Kidney epithelial cell (primary cell): ENCODE measurements at regions not wholly inside any gene's neighbourhood (a gene's known extent, or its start where the extent isn't known, plus 50 kb on each side); places are given as distances from the start of the nearest gene placed in this dataset.

Experiments
- DNase-seq: peaks from one replicate; pipeline ENCODE4 v3.0.0-alpha.2; 2010; ENCODE audit warnings: low read depth
- H3K27me3 ChIP-seq: 2 replicates; pipeline ENCODE4 v1.6.0; 2011; ENCODE audit warnings: low read length; ENCODE audit not compliant: control insufficient read depth, insufficient read depth
- H3K36me3 ChIP-seq: 2 replicates; pipeline ENCODE4 v1.5.1; 2011; ENCODE audit warnings: low read length; ENCODE audit not compliant: control insufficient read depth, insufficient read depth
- H3K4me3 ChIP-seq: 2 replicates; pipeline ENCODE4 v1.5.1; 2011; ENCODE audit warnings: low read depth, mild to moderate bottlenecking, control low read depth, low read length
- TF ChIP-seq, protein P1 (sequence below): IDR thresholded peaks from 2 replicates; pipeline ENCODE4 v1.5.1; 2011; ENCODE audit warnings: mild to moderate bottlenecking, moderate library complexity, low read length, control low read depth, inconsistent platforms; ENCODE audit not compliant: insufficient read depth, poor library complexity, severe bottlenecking

DNA sequence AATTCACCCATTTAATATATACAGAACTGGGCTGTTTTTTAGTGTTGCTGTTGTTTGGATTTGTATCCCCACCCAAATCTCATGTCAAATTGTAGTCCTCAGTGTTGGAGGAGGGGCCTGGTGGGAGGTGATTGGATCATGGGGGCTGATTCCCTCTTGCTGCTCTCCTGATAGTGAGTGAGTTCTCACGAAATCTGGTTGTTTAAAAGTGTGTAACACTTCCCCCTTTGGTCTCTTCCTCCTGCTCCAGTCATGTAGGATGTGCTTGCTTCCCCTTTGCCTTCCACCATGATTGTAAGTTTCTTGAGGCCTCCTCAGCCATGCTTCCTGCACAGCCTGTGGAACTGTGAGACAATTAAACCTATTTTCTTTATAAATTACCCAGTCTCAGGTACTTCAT is 141.6 kb upstream of the AADAT start:
- TF ChIP-seq, protein P1, sequence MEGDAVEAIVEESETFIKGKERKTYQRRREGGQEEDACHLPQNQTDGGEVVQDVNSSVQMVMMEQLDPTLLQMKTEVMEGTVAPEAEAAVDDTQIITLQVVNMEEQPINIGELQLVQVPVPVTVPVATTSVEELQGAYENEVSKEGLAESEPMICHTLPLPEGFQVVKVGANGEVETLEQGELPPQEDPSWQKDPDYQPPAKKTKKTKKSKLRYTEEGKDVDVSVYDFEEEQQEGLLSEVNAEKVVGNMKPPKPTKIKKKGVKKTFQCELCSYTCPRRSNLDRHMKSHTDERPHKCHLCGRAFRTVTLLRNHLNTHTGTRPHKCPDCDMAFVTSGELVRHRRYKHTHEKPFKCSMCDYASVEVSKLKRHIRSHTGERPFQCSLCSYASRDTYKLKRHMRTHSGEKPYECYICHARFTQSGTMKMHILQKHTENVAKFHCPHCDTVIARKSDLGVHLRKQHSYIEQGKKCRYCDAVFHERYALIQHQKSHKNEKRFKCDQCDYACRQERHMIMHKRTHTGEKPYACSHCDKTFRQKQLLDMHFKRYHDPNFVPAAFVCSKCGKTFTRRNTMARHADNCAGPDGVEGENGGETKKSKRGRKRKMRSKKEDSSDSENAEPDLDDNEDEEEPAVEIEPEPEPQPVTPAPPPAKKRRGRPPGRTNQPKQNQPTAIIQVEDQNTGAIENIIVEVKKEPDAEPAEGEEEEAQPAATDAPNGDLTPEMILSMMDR = no peak
- no peak for DNase-seq
- Histone ChIP-seq H3K4me3 (no peak overlapping the region), H3K36me3 (no peaks in the 10 kb centered on the region), H3K27me3 (no peaks in the 10 kb centered on the region)

DNA sequence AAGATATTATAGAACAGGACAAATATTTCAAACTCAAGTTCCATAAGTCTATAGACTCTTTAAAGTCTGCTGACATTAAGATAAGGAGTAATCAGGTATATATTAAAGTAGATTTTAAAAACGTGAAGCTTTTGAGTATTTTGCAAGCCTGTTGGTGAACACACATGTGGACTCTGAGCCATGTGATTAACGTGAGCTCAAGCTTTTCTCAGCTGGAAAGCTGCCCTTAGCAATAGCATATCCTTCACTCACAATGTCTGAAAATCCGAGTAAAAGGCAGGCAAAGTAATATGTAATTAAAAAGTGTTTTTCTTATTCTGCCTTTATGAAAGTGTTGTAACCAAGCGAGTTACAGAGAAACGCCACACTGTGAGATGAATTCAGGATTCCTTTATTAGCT is 140.5 kb upstream of the AADAT start:
- Histone ChIP-seq H3K4me3 (no peak overlapping the region), H3K36me3 (no peaks in the 10 kb centered on the region), H3K27me3 (no peaks in the 10 kb centered on the region)
- DNase-seq = no peak
- TF ChIP-seq, protein P1 = no peak

DNA sequence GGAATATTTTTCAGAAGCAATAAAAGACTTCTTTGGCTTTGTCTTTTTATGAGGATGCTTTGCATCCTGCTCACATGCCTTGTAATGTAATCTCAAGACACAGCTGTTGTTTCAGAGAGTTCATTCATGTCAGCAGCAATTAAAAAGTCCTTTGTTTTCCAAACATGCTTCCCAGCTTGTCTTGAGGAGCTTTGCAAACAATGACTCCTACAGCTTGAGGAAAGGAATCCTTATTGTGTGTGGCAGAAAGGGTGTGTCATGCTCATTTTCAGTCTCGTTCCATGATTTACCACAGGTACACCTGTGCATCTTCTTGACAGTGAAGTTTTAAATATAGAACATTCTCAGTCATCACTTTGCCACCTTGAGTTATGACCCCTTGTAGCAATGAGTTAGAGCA is 139.2 kb upstream of the AADAT start:
- no peaks in the 10 kb centered on the region for H3K36me3 ChIP-seq
- no peak overlapping the region for H3K4me3 ChIP-seq
- TF ChIP-seq, protein P1 = no peak
- no peak for DNase-seq
- H3K27me3 ChIP-seq = no peaks in the 10 kb centered on the region

DNA sequence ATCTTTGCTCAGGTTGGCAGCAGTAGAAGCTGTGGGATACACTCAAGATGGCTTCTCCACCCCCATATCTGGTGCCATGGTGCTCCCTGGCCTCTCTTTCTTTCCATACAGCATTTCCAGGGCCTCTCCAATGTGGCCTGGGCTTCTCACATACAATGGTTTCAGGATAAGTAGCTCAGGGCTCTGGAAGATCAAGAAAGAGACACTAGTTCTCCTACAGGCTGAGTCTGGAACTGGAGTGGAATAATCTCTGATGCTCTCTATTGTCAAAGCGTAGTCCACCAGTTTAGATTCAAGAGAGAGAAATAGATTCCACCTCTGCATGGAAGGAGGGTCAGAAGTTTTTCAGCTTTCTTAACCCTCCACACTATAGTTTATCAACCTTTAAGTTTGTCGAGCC is 138.2 kb upstream of the AADAT start:
- TF ChIP-seq, protein P1 = no peak
- DNase-seq = no peak
- Histone ChIP-seq H3K27me3 (no peaks in the 10 kb centered on the region), H3K4me3 (no peak overlapping the region), H3K36me3 (no peaks in the 10 kb centered on the region)

DNA sequence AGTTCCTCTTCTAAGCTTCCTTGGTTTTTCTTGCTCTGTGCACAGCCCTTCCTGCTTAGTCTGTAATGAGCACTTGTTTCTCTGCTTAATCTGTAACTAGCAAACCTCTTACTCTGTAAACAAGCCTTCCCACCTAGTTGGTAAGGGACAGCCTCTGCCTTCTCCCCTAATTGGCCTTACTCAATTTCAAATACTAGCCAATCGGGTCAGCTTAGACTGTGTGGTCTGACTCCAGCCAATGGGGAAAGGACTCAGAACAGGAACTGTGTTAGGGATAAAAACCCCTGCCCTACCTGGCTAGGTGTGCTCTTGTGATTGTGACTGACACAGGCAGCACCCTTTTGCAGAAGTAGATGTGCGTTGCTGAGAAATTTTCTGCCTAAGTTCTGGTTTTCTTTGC is 136.5 kb upstream of the AADAT start:
- TF ChIP-seq, protein P1 = no peak
- H3K4me3 ChIP-seq = no peak overlapping the region
- no peak for DNase-seq
- no peaks in the 10 kb centered on the region for H3K27me3 ChIP-seq
- H3K36me3 ChIP-seq = no peaks in the 10 kb centered on the region

DNA sequence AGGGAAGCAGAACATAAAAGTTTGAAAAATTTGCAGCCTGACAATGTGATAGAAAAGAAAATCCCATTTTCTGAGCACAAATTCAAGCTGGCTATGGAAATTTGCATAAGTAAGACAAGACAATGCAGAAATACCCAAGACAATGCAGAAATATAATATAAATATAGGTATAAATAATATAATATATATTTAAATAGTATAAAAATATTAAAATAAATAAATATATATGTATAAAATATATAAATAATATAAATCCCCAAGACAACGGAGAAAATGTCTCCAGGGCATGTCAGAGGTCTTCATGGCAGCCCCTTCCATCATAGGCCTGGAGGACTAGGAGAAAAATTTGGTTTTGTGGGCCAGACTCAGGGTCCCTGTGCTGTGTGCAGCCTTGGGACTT is 125.0 kb upstream of the AADAT start:
- no peaks in the 10 kb centered on the region for H3K36me3 ChIP-seq
- TF ChIP-seq, protein P1 = no peak
- DNase-seq = no peak
- H3K27me3 ChIP-seq = no peaks in the 10 kb centered on the region
- H3K4me3 ChIP-seq = no peak overlapping the region
